Muscle of arm (tissue), 1 donor: ENCODE measurements at regions not wholly inside any gene's neighbourhood (a gene's known extent, or its start where the extent isn't known, plus 50 kb on each side); places are given as distances from the start of the nearest gene placed in this dataset.
"Not testable (repeated sequence)": the region's sequence is repeated elsewhere in the genome, so short reads cannot be mapped to it uniquely, and the experiment has no call there.

Experiments
- DNase-seq: peaks from one replicate; pipeline ENCODE4 v3.0.0-alpha.2; 2013

DNA sequence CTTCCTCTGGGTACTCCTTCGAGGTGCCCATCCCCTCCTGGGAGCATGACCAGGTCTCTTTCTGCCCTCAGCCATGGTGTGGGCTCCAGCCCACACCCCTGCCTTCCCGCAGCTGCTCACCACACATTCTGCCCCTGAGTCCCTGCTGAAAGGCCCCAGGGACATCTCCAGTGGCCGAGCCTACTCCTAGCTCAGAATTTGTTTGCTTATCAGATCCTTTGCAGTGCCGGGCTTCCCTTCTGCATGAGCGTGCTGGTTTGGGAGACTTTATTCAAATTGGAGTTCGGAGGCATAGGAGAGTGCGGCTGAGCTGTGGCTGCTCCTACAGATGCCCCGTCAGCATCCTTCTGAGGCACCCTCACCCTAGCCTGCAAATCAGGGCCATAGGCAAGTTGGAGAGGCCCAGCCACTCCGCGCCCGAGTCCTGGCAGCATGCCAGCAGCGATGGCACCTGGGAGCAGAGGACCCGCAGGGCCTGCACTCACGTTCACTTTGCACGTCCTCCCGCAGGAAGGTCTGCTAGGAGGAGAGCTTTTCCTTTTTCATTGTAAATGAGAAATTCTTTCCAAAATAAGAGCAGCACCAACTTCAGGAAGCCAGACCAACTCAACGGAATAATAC is 327.3 kb downstream of the QKI start:
- DNase-seq, result no peak

DNA sequence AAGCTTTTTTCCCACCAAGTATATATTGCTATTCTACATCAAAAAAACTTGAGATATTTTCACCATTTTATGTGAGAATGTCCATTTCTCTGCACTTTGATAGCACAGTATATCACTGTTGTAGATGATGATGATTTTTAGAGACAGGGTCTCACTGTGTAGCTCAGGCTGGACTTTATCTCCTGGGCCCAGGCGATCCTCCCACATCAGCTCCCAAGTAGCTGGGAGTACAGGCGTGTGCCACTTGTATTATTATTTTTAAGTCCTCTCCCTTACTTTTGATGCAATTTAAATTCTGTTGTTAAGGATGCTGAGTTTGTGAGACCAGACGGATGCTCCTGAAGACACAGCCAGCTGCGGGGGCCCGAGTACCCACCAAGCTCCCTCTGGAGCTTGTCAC is 326.8 kb downstream of the QKI start:
- no peak for DNase-seq

DNA sequence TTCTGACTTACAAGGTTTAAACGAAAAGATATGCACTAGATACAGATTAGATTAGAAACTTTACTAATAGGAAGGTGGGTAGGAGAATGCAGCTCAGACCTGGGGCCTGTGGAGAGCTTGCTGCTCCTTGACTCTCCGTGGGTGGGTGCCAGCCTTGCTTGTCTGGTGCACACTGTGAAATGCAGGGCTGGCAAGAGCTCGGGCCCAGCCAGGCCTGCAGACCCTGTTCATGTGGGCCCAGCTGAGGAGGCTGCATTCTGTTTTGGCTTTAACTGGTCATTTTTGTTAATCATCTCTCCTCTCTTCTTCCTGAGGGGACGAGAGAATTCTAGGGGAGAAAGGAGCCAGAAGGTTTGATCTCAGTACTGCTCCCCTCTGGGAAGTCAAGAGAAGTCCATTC is 325.4 kb downstream of the QKI start:
- DNase-seq, result no peak

- peak; percentile 77 for DNase-seq
Measured at GRCh38 chr6:163739408-163739725, 324.8 kb downstream of the QKI start.

DNA sequence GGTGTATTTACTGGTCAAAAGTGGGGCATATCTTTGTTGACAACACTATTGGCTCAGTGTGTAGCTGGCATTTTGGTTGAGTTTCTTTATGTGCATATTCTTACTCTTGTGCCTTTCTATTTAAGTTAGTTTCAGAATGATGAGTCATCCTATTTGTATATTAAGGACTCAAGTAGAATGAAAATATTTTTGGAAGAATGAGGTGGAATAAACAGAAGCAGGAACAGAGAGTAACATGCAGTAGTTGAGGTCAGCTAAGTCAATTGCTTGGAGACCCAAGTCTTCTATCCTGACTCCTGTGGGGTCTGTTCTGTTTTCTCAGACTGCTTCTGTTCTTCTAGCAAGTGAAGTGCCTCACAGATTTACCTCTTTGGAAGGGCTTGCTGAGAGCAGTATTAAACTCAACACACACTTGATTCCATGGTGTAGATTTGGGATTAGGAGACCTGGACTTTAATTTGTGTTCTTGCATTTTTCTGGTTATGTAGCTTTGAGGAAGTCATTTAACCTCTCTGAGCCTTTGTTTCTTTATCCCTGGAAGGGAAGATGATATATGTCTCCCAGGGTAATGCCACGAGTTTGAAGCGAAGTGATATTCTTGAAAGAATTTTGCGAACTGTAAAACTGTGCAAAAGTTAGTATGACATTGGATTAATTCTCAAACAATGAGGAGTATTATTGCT is 324.3 kb downstream of the QKI start:
- DNase-seq, result peak; percentile 71

GRCh38 chr6:163738304-163738703 is 323.8 kb downstream of the QKI start:
- DNase-seq, result no peak

- DNase-seq, result no peak
Measured at GRCh38 chr6:163735076-163735475, 320.6 kb downstream of the QKI start.

- no peak for DNase-seq
Measured at GRCh38 chr6:163733061-163733460, 318.5 kb downstream of the QKI start.

DNA sequence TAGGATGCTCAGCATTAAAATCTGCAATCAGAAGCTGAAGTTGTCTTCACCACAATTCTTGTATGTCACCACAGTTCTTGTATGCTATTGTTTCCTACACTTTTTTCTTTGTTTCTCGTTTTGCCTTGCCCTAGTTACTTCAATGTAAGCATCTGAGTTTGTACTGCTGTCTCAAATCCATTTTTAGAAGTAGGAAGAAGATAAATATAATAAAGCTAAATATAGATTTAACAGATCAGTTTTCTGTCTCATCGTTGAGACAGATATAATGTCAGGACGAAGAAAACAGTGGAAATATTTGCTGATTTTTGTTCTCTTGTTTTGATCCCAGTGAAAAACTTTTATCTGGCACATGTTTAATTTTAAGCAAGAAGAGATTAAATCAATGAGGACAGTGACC is 318.0 kb downstream of the QKI start:
- DNase-seq, result no peak

- DNase-seq, result not testable (repeated sequence)
Measured at GRCh38 chr6:163732014-163732351, 317.5 kb downstream of the QKI start.

- DNase-seq, result no peak
Measured at GRCh38 chr6:163731215-163732013, 316.9 kb downstream of the QKI start.

- no peak for DNase-seq
Measured at GRCh38 chr6:163730246-163731210, 316.0 kb downstream of the QKI start.

- no peak for DNase-seq
Measured at GRCh38 chr6:163729127-163729872, 314.8 kb downstream of the QKI start.

- no peak for DNase-seq
Measured at GRCh38 chr6:163728442-163729126, 314.1 kb downstream of the QKI start.

DNA sequence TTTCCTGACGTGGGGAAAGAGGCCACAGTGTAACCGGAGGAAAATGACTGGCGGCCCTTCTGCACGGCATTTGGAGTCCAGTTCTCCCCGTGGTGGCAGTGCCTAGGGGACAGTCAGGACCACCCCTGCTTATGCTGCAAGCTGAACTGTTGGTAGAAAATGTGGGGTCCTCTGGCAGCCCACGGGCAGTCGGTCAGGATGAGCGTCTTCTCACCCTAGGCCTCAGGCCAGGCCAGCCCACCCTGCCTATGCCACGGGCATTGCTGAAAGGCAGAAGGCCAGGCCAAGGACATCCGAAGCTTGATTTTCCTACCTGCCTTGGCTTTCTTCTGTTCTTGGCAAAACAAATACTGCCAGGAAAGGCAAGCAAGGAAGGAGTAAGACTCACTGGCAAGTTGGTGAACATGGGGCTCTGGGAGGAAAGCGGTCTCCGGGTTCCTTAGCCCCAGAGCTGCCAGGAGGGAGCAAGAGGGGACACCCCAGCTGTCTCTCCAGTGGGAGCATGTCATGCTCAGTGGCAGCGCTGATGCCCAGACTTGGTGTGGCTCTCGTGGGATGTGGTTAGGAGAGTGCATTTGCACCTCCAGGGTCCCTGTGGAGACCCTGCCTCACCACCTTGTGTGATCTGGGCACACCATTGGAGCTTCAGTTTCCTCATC is 311.6 kb downstream of the QKI start:
- DNase-seq, result no peak

- DNase-seq, result no peak
Measured at GRCh38 chr6:163725008-163725941, 310.8 kb downstream of the QKI start.

DNA sequence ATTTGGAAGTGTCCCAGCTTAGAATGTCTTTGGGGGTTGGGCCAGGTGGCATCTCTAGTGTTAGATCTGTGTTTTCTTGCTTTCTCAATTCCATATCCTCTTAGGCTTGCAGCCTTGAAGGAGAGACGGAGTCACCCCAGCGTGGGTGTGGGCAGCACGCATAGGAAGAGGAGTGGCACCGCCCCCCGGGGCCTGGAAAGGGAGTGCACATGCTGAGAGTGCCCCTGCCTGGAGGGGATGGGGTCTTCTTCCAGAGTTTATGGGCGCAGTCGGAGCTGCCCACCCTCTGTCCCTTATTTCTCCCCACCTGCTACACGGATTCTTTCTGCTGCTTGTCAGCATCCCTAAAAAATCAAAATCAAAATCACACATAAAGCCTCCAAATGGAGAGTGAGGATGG is 309.7 kb downstream of the QKI start:
- no peak for DNase-seq

DNA sequence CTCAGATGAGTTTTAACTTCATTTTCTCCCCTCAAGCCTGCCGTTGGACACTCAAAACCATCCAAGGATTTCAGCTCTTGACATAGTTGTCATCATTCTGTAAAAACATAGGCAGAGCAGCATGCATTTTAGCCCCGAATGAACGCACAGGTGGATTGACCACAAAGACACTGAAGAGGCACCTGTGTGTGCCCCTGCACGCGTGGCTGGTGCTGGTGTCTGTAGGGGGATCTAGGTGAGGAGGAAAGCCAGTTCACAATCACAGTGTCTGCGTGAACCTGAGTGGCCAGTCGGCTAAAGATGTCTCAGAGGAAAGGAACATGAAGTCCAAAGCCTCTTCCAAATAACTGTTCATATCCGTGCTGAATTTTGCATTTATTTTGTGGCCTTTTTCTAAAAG is 309.2 kb downstream of the QKI start:
- no peak for DNase-seq
